ENCODE measurements at regions not wholly inside any gene's neighbourhood (a gene's known extent, or its start where the extent isn't known, plus 50 kb on each side); places are given as distances from the start of the nearest gene placed in this dataset.

DNA sequence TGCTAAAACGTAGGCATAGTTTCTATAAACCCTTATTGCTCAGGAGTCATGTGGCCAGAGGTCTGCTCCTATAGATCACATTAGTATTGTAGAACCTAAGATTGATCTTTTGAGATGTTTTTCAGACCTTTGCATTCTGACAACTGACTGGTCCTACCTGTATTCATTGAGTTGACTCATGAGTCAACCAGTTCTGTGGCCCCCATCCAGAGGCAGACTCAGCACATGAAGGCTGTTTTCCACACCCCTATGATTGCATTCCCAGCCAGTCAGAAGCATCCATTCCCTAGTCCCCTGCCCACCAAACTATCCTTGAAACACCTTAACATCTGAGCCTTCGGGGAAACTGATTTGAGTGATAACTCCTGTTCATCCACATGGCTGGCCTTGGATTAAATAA, 451.7 kb downstream of the SIPA1L2 start:
- Mint-ChIP-seq H3K36me3 (ENCODE audit: insufficient read depth, unreplicated experiment) (no peaks in the 10 kb centered on the region), H3K4me1 (ENCODE audit: low read depth, unreplicated experiment) (peaks cover 5% of the 10 kb centered on the region), H3K4me3 (ENCODE audit: unreplicated experiment) (no peak overlapping the region), H3K27ac (ENCODE audit: unreplicated experiment) (no peak overlapping the region), H3K27me3 (ENCODE audit: insufficient read depth, unreplicated experiment) (peaks cover 8% of the 10 kb centered on the region), H3K9me3 (ENCODE audit: unreplicated experiment) (no peaks in the 10 kb centered on the region)
- no peak for DNase-seq
- no peaks in the 10 kb centered on the region for H3K36me3 ChIP-seq (ENCODE audit: control insufficient read depth, insufficient read depth, low read length)
- ChIA-PET CTCF (no interaction called here), POLR2A (no interaction called here)
- no peaks in the 10 kb centered on the region for H3K4me1 ChIP-seq
- TF ChIP-seq, protein P1, sequence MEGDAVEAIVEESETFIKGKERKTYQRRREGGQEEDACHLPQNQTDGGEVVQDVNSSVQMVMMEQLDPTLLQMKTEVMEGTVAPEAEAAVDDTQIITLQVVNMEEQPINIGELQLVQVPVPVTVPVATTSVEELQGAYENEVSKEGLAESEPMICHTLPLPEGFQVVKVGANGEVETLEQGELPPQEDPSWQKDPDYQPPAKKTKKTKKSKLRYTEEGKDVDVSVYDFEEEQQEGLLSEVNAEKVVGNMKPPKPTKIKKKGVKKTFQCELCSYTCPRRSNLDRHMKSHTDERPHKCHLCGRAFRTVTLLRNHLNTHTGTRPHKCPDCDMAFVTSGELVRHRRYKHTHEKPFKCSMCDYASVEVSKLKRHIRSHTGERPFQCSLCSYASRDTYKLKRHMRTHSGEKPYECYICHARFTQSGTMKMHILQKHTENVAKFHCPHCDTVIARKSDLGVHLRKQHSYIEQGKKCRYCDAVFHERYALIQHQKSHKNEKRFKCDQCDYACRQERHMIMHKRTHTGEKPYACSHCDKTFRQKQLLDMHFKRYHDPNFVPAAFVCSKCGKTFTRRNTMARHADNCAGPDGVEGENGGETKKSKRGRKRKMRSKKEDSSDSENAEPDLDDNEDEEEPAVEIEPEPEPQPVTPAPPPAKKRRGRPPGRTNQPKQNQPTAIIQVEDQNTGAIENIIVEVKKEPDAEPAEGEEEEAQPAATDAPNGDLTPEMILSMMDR (IDR thresholded peaks at IDR 0.05; ENCODE audit: insufficient read depth in 1 of 2, low read depth in 1 of 2, low read length in 1 of 2, severe bottlenecking in 1 of 2, unreplicated experiment in 1 of 2), result no peak
- no peaks in the 10 kb centered on the region for H3K27me3 ChIP-seq (replicated peaks; ENCODE audit: control insufficient read depth, insufficient read depth, low read length)
- H3K4me3 ChIP-seq (ENCODE audit: low read depth, low read length), result no peak overlapping the region
- no TSS peak for BruUV-seq (replicated peaks)
- H3K9me3 ChIP-seq, result no peaks in the 10 kb centered on the region
- intact Hi-C loops (cut with micrococcal nuclease; ENCODE audit: unreplicated experiment), result no loop called here

DNA sequence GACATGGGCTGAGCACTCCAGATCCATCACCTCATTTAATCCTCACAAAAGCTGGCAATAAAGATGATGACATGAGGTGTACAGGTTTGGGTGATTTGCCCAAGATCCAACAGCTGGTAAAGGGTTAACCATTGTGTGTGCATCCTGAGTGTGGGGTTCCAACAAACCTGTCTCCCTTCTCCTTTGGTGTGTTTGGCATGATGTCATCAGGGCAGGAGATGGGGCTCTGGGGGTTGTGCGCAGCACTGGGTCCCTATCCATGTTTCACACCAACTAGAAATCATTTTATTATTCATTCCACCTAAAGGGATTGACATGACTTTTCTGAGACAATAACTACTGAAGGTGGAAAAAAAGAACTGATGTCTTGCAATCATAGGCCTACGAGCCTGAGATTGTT, 452.5 kb downstream of the SIPA1L2 start:
- Mint-ChIP-seq H3K27me3 (ENCODE audit: insufficient read depth, unreplicated experiment) (peaks cover 8% of the 10 kb centered on the region), H3K9me3 (ENCODE audit: unreplicated experiment) (no peaks in the 10 kb centered on the region), H3K36me3 (ENCODE audit: insufficient read depth, unreplicated experiment) (no peaks in the 10 kb centered on the region), H3K4me1 (ENCODE audit: low read depth, unreplicated experiment) (peaks cover 5% of the 10 kb centered on the region), H3K4me3 (ENCODE audit: unreplicated experiment) (no peak overlapping the region), H3K27ac (ENCODE audit: unreplicated experiment) (no peak overlapping the region)
- ChIA-PET POLR2A (no interaction called here), CTCF (no interaction called here)
- Histone ChIP-seq H3K9me3 (no peaks in the 10 kb centered on the region), H3K36me3 (ENCODE audit: control insufficient read depth, insufficient read depth, low read length) (no peaks in the 10 kb centered on the region), H3K4me1 (no peaks in the 10 kb centered on the region), H3K4me3 (ENCODE audit: low read depth, low read length) (no peak overlapping the region), H3K27me3 (replicated peaks; ENCODE audit: control insufficient read depth, insufficient read depth, low read length) (no peaks in the 10 kb centered on the region)
- no TSS peak for BruUV-seq (replicated peaks)
- no peak for DNase-seq
- TF ChIP-seq, protein P1 (IDR thresholded peaks at IDR 0.05; ENCODE audit: insufficient read depth in 1 of 2, low read depth in 1 of 2, low read length in 1 of 2, severe bottlenecking in 1 of 2, unreplicated experiment in 1 of 2), result no peak
- intact Hi-C loops (cut with micrococcal nuclease; ENCODE audit: unreplicated experiment), result no loop called here

DNA sequence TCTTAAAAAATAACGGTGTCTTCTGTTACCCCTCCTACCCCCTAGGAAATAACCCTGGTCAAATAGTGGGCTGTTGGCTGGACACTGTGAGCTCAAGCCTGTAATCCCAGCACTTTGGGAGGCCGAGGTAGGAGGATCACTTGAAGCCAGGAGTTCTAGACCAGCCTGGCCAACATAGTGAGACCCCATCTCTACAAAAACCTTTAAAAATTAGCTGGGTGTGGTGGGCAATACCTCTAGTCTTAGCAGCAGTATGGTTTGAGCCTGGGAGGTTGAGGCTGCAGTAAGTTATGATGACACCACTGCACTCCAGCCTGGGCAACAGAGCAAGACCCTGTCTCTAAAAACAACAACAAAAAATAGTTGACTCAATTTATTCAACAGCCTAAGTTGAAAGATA, 453.7 kb downstream of the SIPA1L2 start:
- no TSS peak for BruUV-seq (replicated peaks)
- TF ChIP-seq, protein P1 (IDR thresholded peaks at IDR 0.05; ENCODE audit: insufficient read depth in 1 of 2, low read depth in 1 of 2, low read length in 1 of 2, severe bottlenecking in 1 of 2, unreplicated experiment in 1 of 2), result no peak
- Histone ChIP-seq H3K4me1 (no peaks in the 10 kb centered on the region), H3K27me3 (replicated peaks; ENCODE audit: control insufficient read depth, insufficient read depth, low read length) (no peaks in the 10 kb centered on the region), H3K36me3 (ENCODE audit: control insufficient read depth, insufficient read depth, low read length) (no peaks in the 10 kb centered on the region), H3K9me3 (no peaks in the 10 kb centered on the region), H3K4me3 (ENCODE audit: low read depth, low read length) (no peak overlapping the region)
- intact Hi-C loops (cut with micrococcal nuclease; ENCODE audit: unreplicated experiment), result no loop called here
- no peak for DNase-seq
- ChIA-PET CTCF (no interaction called here), POLR2A (no interaction called here)
- Mint-ChIP-seq H3K4me1 (ENCODE audit: low read depth, unreplicated experiment) (peaks cover 5% of the 10 kb centered on the region), H3K9me3 (ENCODE audit: unreplicated experiment) (no peaks in the 10 kb centered on the region), H3K36me3 (ENCODE audit: insufficient read depth, unreplicated experiment) (no peaks in the 10 kb centered on the region), H3K27me3 (ENCODE audit: insufficient read depth, unreplicated experiment) (peaks cover 8% of the 10 kb centered on the region), H3K4me3 (ENCODE audit: unreplicated experiment) (no peak overlapping the region), H3K27ac (ENCODE audit: unreplicated experiment) (no peak overlapping the region)
